DND-41 (cell line): ENCODE measurements at regions not wholly inside any gene's neighbourhood (a gene's known extent, or its start where the extent isn't known, plus 50 kb on each side); places are given as distances from the start of the nearest gene placed in this dataset.

Source experiments
- ATAC-seq: fragments of 200-7000 bp; cut with Tn5 transposase; 3 replicates; pipeline ENCODE4 v1.9.1; 2021; ENCODE audit warnings: low read depth; ENCODE audit not compliant: insufficient read depth
- DNase-seq: peaks from one replicate; pipeline ENCODE4 v3.0.0-alpha.2; 2020
- H2AFZ ChIP-seq: 2 replicates; pipeline ENCODE4 v1.6.0; 2012; ENCODE audit warnings: low read depth, low read length
- H3K27ac ChIP-seq: 2 replicates; pipeline ENCODE4 v1.5.1; 2012; ENCODE audit warnings: low read length, inconsistent platforms
- H3K27me3 ChIP-seq: fragments of 200-600 bp; sonication (generic); 2 replicates; pipeline ENCODE4 v1.6.0; 2012; ENCODE audit warnings: low read length, mild to moderate bottlenecking, inconsistent platforms; ENCODE audit not compliant: insufficient read depth, poor library complexity
- H3K36me3 ChIP-seq: 2 replicates; pipeline ENCODE4 v1.5.1; 2012; ENCODE audit warnings: low read length, inconsistent platforms; ENCODE audit not compliant: insufficient read depth
- H3K4me1 ChIP-seq: 2 replicates; pipeline ENCODE4 v1.5.1; 2012; ENCODE audit warnings: mild to moderate bottlenecking, low read length; ENCODE audit not compliant: insufficient read depth
- H3K4me2 ChIP-seq: 2 replicates; pipeline ENCODE4 v1.6.0; 2012; ENCODE audit warnings: mild to moderate bottlenecking, moderate library complexity, low read length, inconsistent platforms; ENCODE audit not compliant: insufficient read depth
- H3K4me3 ChIP-seq, 2 experiments: fragments of 200-600 bp in 1 of 2; shearing (Covaris generic) in 1 of 2; 2 replicates each; pipeline ENCODE4 v1.5.1; 2012 to 2016; ENCODE audit warnings: inconsistent platforms in 2 of 2, low read length in 2 of 2, mild to moderate bottlenecking in 2 of 2, low read depth in 1 of 2, moderate library complexity in 1 of 2
- H3K79me2 ChIP-seq: 2 replicates; pipeline ENCODE4 v1.6.0; 2012; ENCODE audit warnings: low read length, inconsistent platforms; ENCODE audit not compliant: insufficient read depth
- H3K9ac ChIP-seq: 2 replicates; pipeline ENCODE4 v1.6.0; 2012; ENCODE audit warnings: low read depth, mild to moderate bottlenecking, inconsistent platforms, low read length, moderate library complexity
- H3K9me3 ChIP-seq: 2 replicates; pipeline ENCODE4 v1.5.1; 2012; ENCODE audit warnings: low read length, moderate library complexity, mild to moderate bottlenecking, inconsistent platforms; ENCODE audit not compliant: insufficient read depth, severe bottlenecking
- H4K20me1 ChIP-seq: 2 replicates; pipeline ENCODE4 v1.6.0; 2012; ENCODE audit warnings: low read length; ENCODE audit not compliant: insufficient read depth
- CTCF ChIP-seq: IDR thresholded peaks from 2 replicates; pipeline ENCODE4 v1.5.1; 2012; ENCODE audit warnings: borderline replicate concordance, low read length, moderate library complexity, mild to moderate bottlenecking; ENCODE audit not compliant: poor library complexity, severe bottlenecking; ENCODE audit errors: extremely low read depth
- EZH2 ChIP-seq: IDR thresholded peaks from 3 replicates; pipeline ENCODE4 v1.6.1; 2012; ENCODE audit warnings: borderline replicate concordance, low read depth, mild to moderate bottlenecking, moderate library complexity, low read length, inconsistent platforms; ENCODE audit not compliant: severe bottlenecking

GRCh38 chr5:133818031-133818431 lies 150.4 kb downstream of the C5orf15 start:
- DNase-seq (no peak), ATAC-seq (no peak)
- no peaks in the 10 kb centered on the region for H3K79me2 ChIP-seq
- no peak overlapping the region for H3K27ac ChIP-seq
- H3K4me3 ChIP-seq, result no peak overlapping the region
- H3K4me2 ChIP-seq, result no peak overlapping the region
- no peaks in the 10 kb centered on the region for H3K4me1 ChIP-seq
- H3K9ac ChIP-seq, result no peak overlapping the region
- TF ChIP-seq EZH2 (no peak), CTCF (no peak)
- no peak overlapping the region for H2AFZ ChIP-seq
- H3K9me3 ChIP-seq, result no peaks in the 10 kb centered on the region
- H3K27me3 ChIP-seq, result peaks cover 35% of the 10 kb centered on the region
- H3K36me3 ChIP-seq, result no peaks in the 10 kb centered on the region
- no peaks in the 10 kb centered on the region; the same call in 1 of the 2 replicates for H4K20me1 ChIP-seq

- TF ChIP-seq CTCF (no peak), EZH2 (no peak)
- no peaks in the 10 kb centered on the region for H3K4me1 ChIP-seq
Observed at GRCh38 chr5:133817456-133817855, 151.0 kb downstream of the C5orf15 start.

GRCh38 chr5:133816791-133817190 lies 151.6 kb downstream of the C5orf15 start:
- DNase-seq (no peak), ATAC-seq (no peak)
- Histone ChIP-seq H4K20me1 (no peaks in the 10 kb centered on the region; the same call in 1 of the 2 replicates), H3K4me1 (no peaks in the 10 kb centered on the region), H3K27me3 (peaks cover 26% of the 10 kb centered on the region), H2AFZ (no peak overlapping the region), H3K79me2 (no peaks in the 10 kb centered on the region), H3K4me3 (no peak overlapping the region), H3K4me2 (no peak overlapping the region), H3K27ac (no peak overlapping the region), H3K9me3 (no peaks in the 10 kb centered on the region), H3K9ac (no peak overlapping the region), H3K36me3 (no peaks in the 10 kb centered on the region)
- TF ChIP-seq CTCF, result no peak

More at GRCh38 chr5:133817456-133817855, 151.0 kb downstream of the C5orf15 start:
- no peak overlapping the region for H3K9ac ChIP-seq
- H3K36me3 ChIP-seq, result no peaks in the 10 kb centered on the region
- DNase-seq (no peak), ATAC-seq (no peak)
- H2AFZ ChIP-seq, result no peak overlapping the region
- H4K20me1 ChIP-seq, result no peaks in the 10 kb centered on the region; the same call in 1 of the 2 replicates
- no peak overlapping the region for H3K27ac ChIP-seq
- H3K9me3 ChIP-seq, result no peaks in the 10 kb centered on the region
- H3K4me2 ChIP-seq, result no peak overlapping the region
- H3K27me3 ChIP-seq, result peaks cover 32% of the 10 kb centered on the region
- no peak overlapping the region for H3K4me3 ChIP-seq
- H3K79me2 ChIP-seq, result no peaks in the 10 kb centered on the region

- H3K9ac ChIP-seq, result no peak overlapping the region
- no peak overlapping the region for H3K4me3 ChIP-seq
- H3K4me2 ChIP-seq, result no peak overlapping the region
- H2AFZ ChIP-seq, result no peak overlapping the region
- H3K27me3 ChIP-seq, result peaks cover 8% of the 10 kb centered on the region
- H3K36me3 ChIP-seq, result no peaks in the 10 kb centered on the region
- ATAC-seq (no peak), DNase-seq (no peak)
- H3K79me2 ChIP-seq, result no peaks in the 10 kb centered on the region
- no peaks in the 10 kb centered on the region for H4K20me1 ChIP-seq
- TF ChIP-seq EZH2, result no peak
- no peak for TF ChIP-seq CTCF
- H3K27ac ChIP-seq, result no peak overlapping the region
- H3K9me3 ChIP-seq, result no peaks in the 10 kb centered on the region
- no peaks in the 10 kb centered on the region for H3K4me1 ChIP-seq
Observed at GRCh38 chr5:133814152-133814551, 154.3 kb downstream of the C5orf15 start.
